Omental fat pad (tissue), 3 donors: ENCODE measurements at regions not wholly inside any gene's neighbourhood (a gene's known extent, or its start where the extent isn't known, plus 50 kb on each side); places are given as distances from the start of the nearest gene placed in this dataset.
"Not testable (repeated sequence)": the region's sequence is repeated elsewhere in the genome, so short reads cannot be mapped to it uniquely, and the experiment has no call there.

Experiments used
- ATAC-seq: fragments of 150-250 bp; one replicate; pipeline ENCODE4 v1.9.1; 2016; ENCODE audit warnings: mild to moderate bottlenecking, moderate library complexity; ENCODE audit not compliant: low FRiP score
- DNase-seq: peaks from one replicate; pipeline ENCODE4 v3.0.0-alpha.2; 2019; ENCODE audit warnings: low spot score
- TF ChIP-seq, protein P1 (sequence below), 3 donors: fragments of 450-650 bp; IDR thresholded peaks; one replicate each; pipeline ENCODE4 v1.5.1; 2016 to 2017; ENCODE audit warnings: antibody characterized with exemption in 3 of 3, mild to moderate bottlenecking in 3 of 3, moderate library complexity in 2 of 3

DNA sequence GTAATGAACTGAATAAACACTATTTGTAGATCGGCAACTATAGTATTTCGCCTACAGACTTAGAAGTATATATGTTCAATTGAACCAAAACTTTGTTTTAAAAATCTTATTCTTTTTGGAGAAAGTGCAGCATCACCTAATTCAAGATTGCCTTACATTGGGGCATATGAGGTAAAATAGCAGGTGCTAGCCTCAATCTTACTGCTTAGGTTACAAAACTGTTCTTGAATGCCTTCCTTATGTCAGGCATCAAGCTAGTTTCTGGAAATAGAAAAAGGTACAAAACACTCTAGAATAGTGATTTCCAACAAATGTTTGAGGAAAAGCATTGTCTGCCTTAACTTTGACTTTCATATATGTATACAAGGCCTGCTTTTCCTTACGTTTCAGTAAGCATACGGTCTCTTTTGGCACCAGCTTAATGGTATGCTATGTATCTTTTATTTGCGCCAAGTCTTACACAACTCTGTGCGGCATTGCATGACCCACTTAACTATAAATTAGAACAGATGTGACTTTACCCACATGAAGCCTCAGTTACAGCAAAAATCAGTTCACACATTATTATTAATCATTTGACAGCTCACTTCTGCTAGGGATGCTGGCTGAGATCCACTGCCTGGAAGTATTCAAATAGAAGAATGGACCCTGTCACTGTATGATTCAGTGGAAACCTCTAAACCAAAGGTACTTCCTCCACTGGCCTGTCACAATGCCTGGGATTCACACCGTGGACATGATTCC is 174.1 kb downstream of the PRELID2 start:
- TF ChIP-seq, protein P1, sequence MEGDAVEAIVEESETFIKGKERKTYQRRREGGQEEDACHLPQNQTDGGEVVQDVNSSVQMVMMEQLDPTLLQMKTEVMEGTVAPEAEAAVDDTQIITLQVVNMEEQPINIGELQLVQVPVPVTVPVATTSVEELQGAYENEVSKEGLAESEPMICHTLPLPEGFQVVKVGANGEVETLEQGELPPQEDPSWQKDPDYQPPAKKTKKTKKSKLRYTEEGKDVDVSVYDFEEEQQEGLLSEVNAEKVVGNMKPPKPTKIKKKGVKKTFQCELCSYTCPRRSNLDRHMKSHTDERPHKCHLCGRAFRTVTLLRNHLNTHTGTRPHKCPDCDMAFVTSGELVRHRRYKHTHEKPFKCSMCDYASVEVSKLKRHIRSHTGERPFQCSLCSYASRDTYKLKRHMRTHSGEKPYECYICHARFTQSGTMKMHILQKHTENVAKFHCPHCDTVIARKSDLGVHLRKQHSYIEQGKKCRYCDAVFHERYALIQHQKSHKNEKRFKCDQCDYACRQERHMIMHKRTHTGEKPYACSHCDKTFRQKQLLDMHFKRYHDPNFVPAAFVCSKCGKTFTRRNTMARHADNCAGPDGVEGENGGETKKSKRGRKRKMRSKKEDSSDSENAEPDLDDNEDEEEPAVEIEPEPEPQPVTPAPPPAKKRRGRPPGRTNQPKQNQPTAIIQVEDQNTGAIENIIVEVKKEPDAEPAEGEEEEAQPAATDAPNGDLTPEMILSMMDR (IDR thresholded peaks at IDR 0.05) = no peak
- DNase-seq (no peak), ATAC-seq (no peak)

DNA sequence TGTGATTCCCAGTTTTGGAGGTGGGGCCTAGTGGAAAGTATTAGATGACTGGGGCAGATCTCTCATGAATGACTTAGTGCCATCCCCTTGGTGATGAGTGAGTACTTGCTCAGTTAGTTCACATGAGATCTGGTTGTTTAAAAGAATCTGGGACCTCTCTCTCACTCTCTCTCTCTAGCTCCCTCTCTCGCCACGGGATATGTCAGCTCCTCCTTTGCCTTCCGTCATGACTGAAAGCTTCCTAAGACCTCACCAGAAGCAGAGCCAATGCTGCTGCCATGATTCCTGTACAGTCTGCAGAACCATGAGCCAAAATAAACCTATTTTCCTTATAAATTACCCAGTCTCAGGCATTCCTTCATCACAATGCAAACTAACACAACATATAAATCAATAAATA is 176.7 kb downstream of the PRELID2 start:
- ATAC-seq = no peak
- TF ChIP-seq, protein P1 (IDR thresholded peaks at IDR 0.05) = no peak
- no peak for DNase-seq

DNA sequence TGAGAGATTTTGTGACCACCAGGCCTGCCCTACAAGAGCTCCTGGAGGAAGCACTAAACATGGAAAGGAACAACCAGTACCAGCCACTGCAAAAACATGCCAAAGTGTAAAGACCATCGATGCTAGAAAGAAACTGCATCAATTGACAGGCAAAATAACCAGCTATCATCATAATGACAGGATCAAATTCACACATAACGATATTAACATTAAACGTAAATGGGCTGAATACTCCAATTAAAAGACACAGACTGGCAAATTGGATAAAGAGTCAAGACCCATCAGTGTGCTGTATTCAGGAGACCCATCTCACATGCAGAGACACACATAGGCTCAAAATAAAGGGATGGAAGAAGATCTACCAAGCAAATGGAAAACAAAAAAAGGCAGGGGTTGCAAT is 182.4 kb downstream of the PRELID2 start:
- not testable (repeated sequence) for DNase-seq, ATAC-seq

DNA sequence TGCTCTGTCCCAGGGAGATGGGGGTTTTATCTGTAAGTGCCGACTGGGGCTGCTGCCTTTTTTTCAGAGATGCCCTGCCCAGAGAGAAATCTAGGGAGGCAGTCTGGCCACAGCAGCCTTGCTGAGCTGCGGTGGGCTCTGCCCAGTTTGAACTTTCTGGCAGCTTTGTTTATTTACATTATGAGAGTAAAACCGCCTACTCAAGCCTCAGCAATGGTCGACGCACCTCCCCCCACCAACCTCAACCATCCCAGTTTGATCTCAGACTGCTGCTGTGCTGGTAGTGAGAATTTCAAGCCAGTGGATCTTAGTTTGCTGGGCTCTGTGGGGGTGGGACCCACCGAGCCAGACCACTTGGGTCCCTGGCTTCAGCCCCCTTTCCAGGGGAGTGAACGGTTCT is 188.0 kb downstream of the PRELID2 start:
- not testable (repeated sequence) for DNase-seq, ATAC-seq

DNA sequence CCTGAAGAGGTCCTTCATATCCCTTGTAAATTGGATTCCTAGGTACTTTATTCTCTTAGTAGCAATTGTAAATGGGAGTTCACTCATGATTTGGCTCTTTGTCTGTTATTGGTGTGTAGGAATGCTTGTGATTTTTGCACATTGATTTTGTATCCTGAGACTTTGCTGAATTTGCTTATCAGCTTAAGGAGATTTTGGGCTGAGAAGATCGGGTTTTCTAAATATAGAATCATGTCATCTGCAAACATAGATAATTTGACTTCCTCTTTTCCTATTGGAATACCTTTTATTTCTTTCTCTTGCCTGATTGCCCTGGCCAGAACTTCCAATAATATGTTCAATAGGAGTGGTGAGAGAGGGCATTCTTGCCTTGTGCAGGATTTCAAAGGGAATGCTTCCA is 191.9 kb downstream of the PRELID2 start:
- DNase-seq, ATAC-seq: not testable (repeated sequence)

DNA sequence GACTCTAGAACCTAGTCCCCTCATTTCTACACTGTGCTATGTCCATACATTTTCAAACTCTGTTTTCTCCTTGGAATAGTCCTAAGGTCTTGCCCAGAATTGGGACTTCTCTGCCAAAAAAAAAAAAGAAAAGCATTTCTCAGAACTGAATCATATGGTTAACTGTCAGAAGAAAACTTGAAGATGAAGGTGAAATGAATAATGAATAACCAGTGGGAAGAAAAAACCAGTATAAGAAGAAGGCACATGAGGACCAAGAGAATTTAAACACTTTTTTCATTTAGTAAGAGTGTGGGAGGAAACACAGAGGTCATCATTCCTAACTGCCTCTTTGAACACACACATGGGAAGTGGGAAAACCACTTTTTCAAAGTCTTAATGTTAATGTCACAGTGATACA is 197.7 kb downstream of the PRELID2 start:
- DNase-seq (no peak), ATAC-seq (no peak)
- TF ChIP-seq, protein P1 (IDR thresholded peaks at IDR 0.05) = no peak

DNA sequence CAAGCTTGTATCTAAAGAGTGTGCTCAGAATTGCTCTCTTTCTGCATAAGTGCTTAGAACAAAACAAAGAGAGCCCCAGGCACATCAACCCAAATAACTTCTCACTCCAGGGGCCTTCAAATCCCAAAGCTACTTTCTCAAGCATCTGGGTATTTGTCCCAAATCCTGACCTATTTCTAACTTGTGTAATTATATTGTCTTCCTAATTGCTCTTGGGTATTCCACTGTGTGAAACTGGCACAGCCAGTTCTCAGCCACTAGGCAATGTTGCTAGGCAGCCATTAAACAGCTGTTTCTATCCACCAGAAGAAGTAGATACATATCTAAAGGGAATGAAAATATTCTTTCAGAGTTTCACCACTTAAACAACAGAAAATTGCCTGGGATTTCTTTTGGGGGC is 198.8 kb downstream of the PRELID2 start:
- no peak for DNase-seq
- ATAC-seq = no peak
- TF ChIP-seq, protein P1 (IDR thresholded peaks at IDR 0.05) = no peak

DNA sequence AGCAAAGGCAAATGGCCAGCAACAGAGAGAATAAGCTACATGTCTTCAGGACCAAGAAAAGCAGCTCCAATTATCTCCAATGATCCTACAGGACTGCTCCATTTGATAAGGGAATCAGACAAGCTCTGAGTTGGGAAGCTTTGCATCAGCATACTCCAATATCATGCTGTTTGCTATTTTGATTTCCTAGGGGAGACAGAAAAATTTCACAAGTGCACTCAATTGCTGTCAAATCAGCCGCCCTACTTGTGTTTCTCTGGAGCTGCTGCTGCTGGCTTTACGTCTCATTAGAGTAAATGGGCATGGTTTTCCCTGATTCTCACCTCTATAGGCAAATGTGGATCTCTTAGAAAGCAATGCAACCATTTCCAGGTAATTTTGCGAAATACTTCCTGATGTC is 201.7 kb downstream of the PRELID2 start:
- ATAC-seq (no peak), DNase-seq (no peak)
- TF ChIP-seq, protein P1 (IDR thresholded peaks at IDR 0.05) = no peak

DNA sequence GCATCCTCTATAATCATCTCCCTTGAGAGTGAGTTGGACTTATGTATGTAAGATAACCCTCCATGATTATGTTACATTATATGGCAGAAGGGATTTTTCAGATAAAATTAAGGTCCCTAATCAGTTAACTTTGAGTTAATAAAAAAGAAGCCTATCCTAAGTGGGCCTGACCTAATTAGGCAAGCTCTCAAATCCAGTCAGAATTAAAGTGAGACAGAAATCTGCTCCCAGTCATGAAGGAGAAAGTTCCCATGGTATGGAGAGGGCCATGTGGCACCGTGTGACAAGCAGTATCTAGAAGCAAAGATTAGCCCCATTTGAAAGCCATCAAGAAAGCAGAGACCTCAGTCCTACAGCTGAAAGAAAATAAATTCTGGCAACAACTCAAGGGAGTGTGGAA is 202.4 kb downstream of the PRELID2 start:
- no peak for ATAC-seq

More for the DNA sequence above, 202.4 kb downstream of the PRELID2 start:
- DNase-seq = no peak
- TF ChIP-seq, protein P1 (IDR thresholded peaks at IDR 0.05) = no peak
